ENCODE measurements at regions not wholly inside any gene's neighbourhood (a gene's known extent, or its start where the extent isn't known, plus 50 kb on each side); places are given as distances from the start of the nearest gene placed in this dataset.

DNA sequence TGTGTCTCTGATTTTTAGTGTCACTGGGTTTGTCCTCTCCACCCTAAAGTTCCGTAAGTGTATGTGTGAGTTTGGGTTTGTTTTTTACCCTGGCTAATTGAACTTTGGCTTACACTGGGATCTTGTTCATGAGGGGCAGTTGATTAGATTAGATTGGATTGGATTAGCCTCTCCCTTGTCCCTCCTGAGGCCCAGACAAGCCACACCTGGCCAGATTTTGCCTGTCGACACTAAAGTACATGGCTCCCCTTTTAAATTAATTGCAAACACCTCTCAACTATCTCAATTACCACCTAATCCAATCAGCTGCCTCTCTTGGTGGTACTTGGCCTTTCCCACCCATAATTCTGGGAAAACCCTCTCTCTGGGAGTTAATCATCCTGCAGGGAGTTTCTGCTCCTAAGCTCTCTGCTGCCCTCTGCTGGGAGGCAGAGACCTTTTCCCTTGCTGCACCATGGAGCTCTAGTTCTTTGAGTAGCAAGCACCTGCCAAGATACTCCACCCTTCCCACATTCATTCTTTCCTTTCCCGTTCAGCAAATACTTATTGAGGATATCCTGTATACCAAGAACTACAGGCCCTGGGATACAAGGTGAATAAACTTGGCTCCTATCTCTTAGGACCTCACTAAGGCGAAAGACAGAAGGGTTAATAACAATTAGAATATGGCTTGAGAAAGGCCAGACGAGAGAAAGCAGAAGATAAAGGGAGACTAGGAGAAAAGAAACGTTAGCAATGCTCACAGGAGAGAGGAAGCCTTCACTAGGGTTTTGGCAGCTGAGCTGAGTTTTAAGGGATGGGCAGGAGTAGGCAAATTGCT lies 60.0 kb upstream of the MPHOSPH6 start:
- in situ Hi-C loops (cut with MboI; ENCODE audit: low pct_unique_long_range_greater_than_20kb, low sequenced_read_pairs): no loop called here
- peak; percentile 49 for DNase-seq

DNA sequence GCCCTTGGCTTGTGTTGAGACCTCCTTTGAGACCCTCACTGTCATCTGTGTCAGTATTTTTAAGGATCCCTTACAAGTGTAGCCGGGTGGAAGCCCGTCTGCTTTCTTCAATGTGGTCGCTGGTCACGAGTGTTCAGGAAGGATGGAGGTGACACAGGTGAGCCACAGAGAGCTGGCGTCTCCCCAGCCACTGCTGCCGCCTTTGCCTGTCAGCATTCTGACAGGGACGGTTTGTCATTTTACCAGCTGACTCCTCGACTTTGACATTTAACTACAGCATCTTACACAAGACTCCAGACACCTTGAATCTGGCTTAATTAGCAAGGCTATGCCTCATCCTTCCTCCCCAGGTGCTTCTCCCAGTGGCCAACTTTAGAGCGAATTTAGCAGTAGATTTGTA lies 56.3 kb upstream of the MPHOSPH6 start:
- no peak for DNase-seq
- in situ Hi-C loops (cut with MboI; ENCODE audit: low pct_unique_long_range_greater_than_20kb, low sequenced_read_pairs): no loop called here

DNA sequence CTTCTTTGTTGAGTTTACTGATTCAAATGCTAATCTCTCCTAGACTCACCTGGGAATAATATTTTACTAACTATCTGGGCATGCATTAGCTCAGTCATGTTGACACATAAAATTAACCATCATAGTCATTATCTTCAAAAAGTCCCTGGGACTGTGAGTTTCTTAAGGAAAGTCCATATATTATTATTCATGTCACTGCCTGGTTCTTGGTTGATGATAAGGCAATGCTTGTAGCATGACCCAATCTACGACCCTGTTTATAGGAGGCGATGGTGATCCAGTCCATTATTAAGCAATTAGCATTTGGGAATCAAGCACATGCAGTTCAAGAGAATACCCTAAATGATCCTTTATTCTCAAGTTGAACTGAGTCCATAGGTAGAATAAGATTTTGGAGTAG lies 54.8 kb upstream of the MPHOSPH6 start:
- no peak for DNase-seq
- in situ Hi-C loops (cut with MboI; ENCODE audit: low pct_unique_long_range_greater_than_20kb, low sequenced_read_pairs): no loop called here

DNA sequence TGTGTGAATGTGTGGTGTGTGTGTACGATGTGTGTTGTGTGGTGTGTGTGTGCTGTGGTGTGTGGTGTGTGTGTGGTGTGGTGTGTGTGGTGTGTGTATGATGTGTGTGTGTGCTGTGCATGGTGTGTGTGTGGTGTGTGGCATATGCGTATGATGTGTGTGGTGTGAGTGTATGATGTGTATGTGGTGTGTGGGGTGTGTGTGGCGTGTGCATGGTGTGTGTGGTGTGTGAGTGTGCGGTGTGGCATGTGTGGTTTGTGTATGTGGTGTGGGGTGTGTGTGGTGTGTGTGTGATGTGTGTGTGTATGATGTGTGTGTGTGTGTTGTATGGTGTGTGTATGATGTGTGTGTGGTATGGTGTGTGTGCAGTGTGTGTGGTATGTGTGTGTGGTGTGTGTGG lies 50.5 kb upstream of the MPHOSPH6 start:
- in situ Hi-C loops (cut with MboI; ENCODE audit: low pct_unique_long_range_greater_than_20kb, low sequenced_read_pairs): no loop called here
- no peak for DNase-seq

All from KBM-7 (cell line).